ENCODE measurements at regions not wholly inside any gene's neighbourhood (a gene's known extent, or its start where the extent isn't known, plus 50 kb on each side); places are given as distances from the start of the nearest gene placed in this dataset.

DNA sequence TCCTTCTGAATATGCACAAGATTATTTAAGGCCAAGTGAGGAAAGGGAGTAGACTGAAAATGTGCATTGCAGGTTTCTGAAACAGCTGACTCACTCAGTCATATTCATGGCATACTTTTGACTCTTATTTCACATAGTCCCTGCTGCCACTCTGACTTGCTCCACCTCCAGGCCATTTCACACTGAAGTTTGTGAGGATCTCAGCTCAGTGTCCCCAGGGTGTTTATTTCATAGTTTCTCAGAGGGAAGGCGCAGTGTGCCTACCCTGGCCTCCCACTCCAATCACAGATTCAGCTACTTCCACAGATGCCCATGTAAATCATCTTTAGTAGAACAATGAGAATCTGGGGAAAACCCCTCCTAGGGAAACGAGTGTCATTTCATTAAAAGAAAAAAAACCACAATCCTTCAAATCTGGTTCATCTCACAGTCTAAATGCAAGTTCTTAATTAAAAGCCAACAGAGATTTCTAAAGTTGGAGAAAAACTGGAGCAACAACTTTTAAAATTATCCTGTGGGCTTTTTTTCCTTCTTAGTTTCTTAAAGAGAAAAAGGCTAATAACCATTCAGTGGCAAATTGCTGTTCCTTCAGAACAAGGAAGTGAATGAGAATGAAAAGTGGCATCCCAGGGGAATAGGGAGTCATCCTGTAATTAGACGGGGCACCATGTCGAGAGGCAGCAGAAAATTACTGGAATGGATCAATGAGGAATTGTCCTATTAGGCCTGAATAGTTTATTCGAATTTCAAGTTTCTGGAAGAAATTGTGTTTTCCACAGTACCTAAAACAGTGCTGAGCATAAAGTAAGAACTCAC, 133.6 kb downstream of the TFAP2B start:
- POLR2A ChIA-PET = no interaction called here
- DNase-seq (ENCODE audit: extremely low spot score) = no peak

GRCh38 chr6:50956014-50956413, 137.3 kb downstream of the TFAP2B start:
- DNase-seq (ENCODE audit: extremely low spot score) = no peak
- POLR2A ChIA-PET = no interaction called here

More for the DNA sequence above, 133.6 kb downstream of the TFAP2B start:
- TF ChIP-seq HDGF (IDR thresholded peaks at IDR 0.05; ENCODE audit: borderline replicate concordance) = no peak
- TF ChIP-seq LEF1 (IDR thresholded peaks at IDR 0.05; ENCODE audit: borderline replicate concordance) = no peak
- TF ChIP-seq NFRKB (IDR thresholded peaks at IDR 0.05) = no peak
- no peak for TF ChIP-seq ELF4 (IDR thresholded peaks at IDR 0.05)
- no peak for TF ChIP-seq PKNOX1 (IDR thresholded peaks at IDR 0.05)
- TF ChIP-seq SUZ12 (IDR thresholded peaks at IDR 0.05) = no peak
- no peak for TF ChIP-seq TARDBP (IDR thresholded peaks at IDR 0.05)
- no peak for TF ChIP-seq FOXM1 (IDR thresholded peaks at IDR 0.05; ENCODE audit: borderline replicate concordance)
- no peak for TF ChIP-seq L3MBTL2 (conservative IDR thresholded peaks at IDR 0.05)
- TF ChIP-seq CTBP1 (IDR thresholded peaks at IDR 0.05; ENCODE audit: borderline replicate concordance) = no peak
- CTCF ChIA-PET = no interaction called here

DNA sequence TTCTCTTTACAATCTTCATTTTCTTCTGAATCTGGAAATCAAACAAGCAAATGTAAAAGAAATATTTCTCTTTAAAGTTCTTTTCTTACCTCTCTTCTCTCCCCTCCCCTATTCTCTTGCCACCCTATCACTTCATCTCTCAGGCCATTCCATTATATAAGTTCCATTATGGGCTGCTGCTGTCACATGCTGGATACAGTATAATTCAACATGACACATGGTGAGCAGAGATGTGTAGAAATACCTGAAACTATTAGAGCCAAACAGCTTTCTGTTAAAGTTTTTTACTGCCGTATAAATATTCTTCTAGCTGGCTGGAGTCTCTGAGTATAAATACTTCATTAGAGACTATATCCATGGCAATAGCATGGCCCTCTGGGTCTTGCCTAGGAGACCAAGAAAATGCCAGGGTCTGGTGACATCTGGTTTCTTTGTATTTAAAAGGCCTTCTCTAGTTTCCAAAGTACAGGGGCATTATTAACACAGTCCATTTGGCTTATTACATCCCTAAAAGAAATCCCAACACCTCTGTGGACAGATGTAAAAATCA, 139.6 kb downstream of the TFAP2B start:
- DNase-seq (ENCODE audit: extremely low spot score) = no peak
- no peak for TF ChIP-seq FOXK2 (IDR thresholded peaks at IDR 0.05)
- no peak for TF ChIP-seq BHLHE40 (IDR thresholded peaks at IDR 0.05; ENCODE audit: borderline replicate concordance)
- no peak for TF ChIP-seq PKNOX1 (IDR thresholded peaks at IDR 0.05)
- TF ChIP-seq LEF1 (IDR thresholded peaks at IDR 0.05; ENCODE audit: borderline replicate concordance) = no peak
- TF ChIP-seq NFRKB (IDR thresholded peaks at IDR 0.05) = no peak
- no peak for TF ChIP-seq FOXM1 (IDR thresholded peaks at IDR 0.05; ENCODE audit: borderline replicate concordance)
- POLR2A ChIA-PET = no interaction called here
- CTCF ChIA-PET = no interaction called here

More at GRCh38 chr6:50956014-50956413, 137.3 kb downstream of the TFAP2B start:
- CTCF ChIA-PET = no interaction called here
- TF ChIP-seq FOXA1 (IDR thresholded peaks at IDR 0.05) (no peak), SP1 (IDR thresholded peaks at IDR 0.05) (no peak), HDGF (IDR thresholded peaks at IDR 0.05; ENCODE audit: borderline replicate concordance) (no peak), BHLHE40 (IDR thresholded peaks at IDR 0.05; ENCODE audit: borderline replicate concordance) (no peak), FOXM1 (IDR thresholded peaks at IDR 0.05; ENCODE audit: borderline replicate concordance) (no peak), L3MBTL2 (conservative IDR thresholded peaks at IDR 0.05) (no peak), ELF4 (IDR thresholded peaks at IDR 0.05) (no peak), TARDBP (IDR thresholded peaks at IDR 0.05) (no peak), FOXK2 (IDR thresholded peaks at IDR 0.05) (no peak), LEF1 (IDR thresholded peaks at IDR 0.05; ENCODE audit: borderline replicate concordance) (no peak), ZNF384 (IDR thresholded peaks at IDR 0.05) (no peak), CTBP1 (IDR thresholded peaks at IDR 0.05; ENCODE audit: borderline replicate concordance) (no peak), PKNOX1 (IDR thresholded peaks at IDR 0.05) (no peak), ARNT (IDR thresholded peaks at IDR 0.05) (no peak), NFRKB (IDR thresholded peaks at IDR 0.05) (no peak), SUZ12 (IDR thresholded peaks at IDR 0.05) (no peak)

GRCh38 chr6:50959081-50959641, 140.5 kb downstream of the TFAP2B start:
- ChIA-PET POLR2A (no interaction called here), CTCF (no interaction called here)
- DNase-seq (ENCODE audit: extremely low spot score) = no peak
- no peak for TF ChIP-seq BHLHE40 (IDR thresholded peaks at IDR 0.05; ENCODE audit: borderline replicate concordance)

DNA sequence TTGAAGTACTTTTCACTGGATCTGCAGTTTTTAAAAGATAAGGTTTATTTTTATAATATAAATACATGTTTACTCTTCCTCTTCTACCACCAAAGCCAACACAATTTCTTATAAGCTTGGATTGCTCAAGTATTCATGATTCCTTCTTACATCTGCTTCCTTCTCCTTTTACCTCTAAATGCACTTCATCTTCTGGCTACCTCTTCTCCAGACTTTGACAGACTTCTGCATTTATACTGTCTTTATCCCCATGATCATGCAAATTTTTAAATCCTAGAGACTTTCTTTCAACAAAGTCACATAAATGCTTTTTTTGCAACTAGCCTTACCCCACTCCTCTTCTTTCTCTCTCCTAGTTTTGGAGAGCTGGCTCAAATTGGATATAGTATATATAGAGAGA, 142.9 kb downstream of the TFAP2B start:
- ChIA-PET POLR2A (no interaction called here), CTCF (no interaction called here)
- TF ChIP-seq SUZ12 (IDR thresholded peaks at IDR 0.05) = no peak
- DNase-seq (ENCODE audit: extremely low spot score) = no peak

GRCh38 chr6:50962213-50962759, 143.6 kb downstream of the TFAP2B start:
- CTCF ChIA-PET = no interaction called here
- POLR2A ChIA-PET = no interaction called here
- no peak for DNase-seq (ENCODE audit: extremely low spot score)
- TF ChIP-seq FOXM1 (IDR thresholded peaks at IDR 0.05; ENCODE audit: borderline replicate concordance) (no peak), PKNOX1 (IDR thresholded peaks at IDR 0.05) (no peak)
